ENCODE measurements at regions not wholly inside any gene's neighbourhood (a gene's known extent, or its start where the extent isn't known, plus 50 kb on each side); places are given as distances from the start of the nearest gene placed in this dataset.

DNA sequence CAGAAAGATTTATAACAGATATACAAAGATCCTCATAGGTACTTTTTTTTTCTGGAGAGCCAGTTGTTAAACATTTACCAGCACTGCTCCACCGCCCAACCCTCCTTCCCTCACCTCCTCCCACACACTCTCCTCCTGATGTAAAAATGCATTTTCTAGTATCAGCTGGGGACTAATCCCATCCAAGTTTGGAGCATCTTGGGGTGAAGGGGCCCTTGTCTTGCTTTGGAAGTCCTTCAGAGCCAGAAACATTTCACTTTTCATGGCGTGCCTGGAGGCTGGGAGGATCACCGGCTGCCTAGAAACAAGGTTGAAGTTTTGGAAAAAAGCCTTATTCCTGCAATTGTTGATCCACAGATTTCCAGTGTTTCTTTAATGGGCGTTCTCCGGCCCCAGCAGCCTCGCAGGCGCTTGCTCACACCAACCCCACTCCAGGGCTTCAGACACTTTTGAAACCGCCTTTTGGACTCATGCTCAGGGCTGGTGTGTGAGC lies 165.1 kb upstream of the AFDN start:
- TF ChIP-seq CC2D1A (CRISPR knock-in tag; IDR thresholded peaks at IDR 0.05) = no peak
- no peak for TF ChIP-seq SMAD1 (CRISPR knock-in tag; IDR thresholded peaks at IDR 0.05; ENCODE audit: borderline replicate concordance, low read depth)
- TF ChIP-seq FOXP4 (CRISPR knock-in tag; IDR thresholded peaks at IDR 0.05) = no peak
- no peak for TF ChIP-seq CTCF (CRISPR knock-in tag; IDR thresholded peaks at IDR 0.05)
- no peak for TF ChIP-seq ZNF501 (CRISPR knock-in tag; IDR thresholded peaks at IDR 0.05)
